Cardiac fibroblast (primary cell): ENCODE measurements at regions not wholly inside any gene's neighbourhood (a gene's known extent, or its start where the extent isn't known, plus 50 kb on each side); places are given as distances from the start of the nearest gene placed in this dataset.
"Not testable (repeated sequence)": the region's sequence is repeated elsewhere in the genome, so short reads cannot be mapped to it uniquely, and the experiment has no call there.

Source experiments
- DNase-seq, 2 donors: peaks; one replicate each; pipeline versions ENCODE4 v3.0.0 to v3.0.0-alpha.2; 2010; ENCODE audit warnings: low read depth in 2 of 2
- H3K4me3 ChIP-seq, 2 donors: replicated peaks in 1 of 2; 1 replicate in 1 of 2; 2 replicates in 1 of 2; pipeline ENCODE4 v1.5.1; 2011; ENCODE audit warnings: low read depth in 2 of 2, low read length in 2 of 2, mild to moderate bottlenecking in 2 of 2, moderate library complexity in 1 of 2
- CTCF ChIP-seq: IDR thresholded peaks from one replicate; pipeline ENCODE4 v1.5.1; 2011; ENCODE audit warnings: low read depth, mild to moderate bottlenecking, low read length, inconsistent platforms

GRCh38 chr2:15756882-15757819 lies 165.5 kb downstream of the DDX1 start:
- no peak for TF ChIP-seq CTCF
- no peak overlapping the region for H3K4me3 ChIP-seq
- DNase-seq = no peak

GRCh38 chr2:15757820-15758586 lies 166.3 kb downstream of the DDX1 start:
- TF ChIP-seq CTCF = no peak
- no peak for DNase-seq
- no peak overlapping the region for H3K4me3 ChIP-seq

GRCh38 chr2:15758848-15759247 lies 167.2 kb downstream of the DDX1 start:
- no peak for DNase-seq
- no peak for TF ChIP-seq CTCF
- H3K4me3 ChIP-seq = no peak overlapping the region

GRCh38 chr2:15759385-15759784 lies 167.7 kb downstream of the DDX1 start:
- no peak overlapping the region for H3K4me3 ChIP-seq
- no peak for DNase-seq
- TF ChIP-seq CTCF = no peak

GRCh38 chr2:15759791-15760190 lies 168.1 kb downstream of the DDX1 start:
- H3K4me3 ChIP-seq, DNase-seq: not testable (repeated sequence)

- H3K4me3 ChIP-seq = no peak overlapping the region
- no peak for TF ChIP-seq CTCF
- DNase-seq = no peak
Measured at GRCh38 chr2:15760232-15760910, 168.7 kb downstream of the DDX1 start.

GRCh38 chr2:15761056-15761455 lies 169.4 kb downstream of the DDX1 start:
- H3K4me3 ChIP-seq = no peak overlapping the region
- no peak for TF ChIP-seq CTCF
- no peak for DNase-seq
